ENCODE measurements at regions not wholly inside any gene's neighbourhood (a gene's known extent, or its start where the extent isn't known, plus 50 kb on each side); places are given as distances from the start of the nearest gene placed in this dataset.

DNA sequence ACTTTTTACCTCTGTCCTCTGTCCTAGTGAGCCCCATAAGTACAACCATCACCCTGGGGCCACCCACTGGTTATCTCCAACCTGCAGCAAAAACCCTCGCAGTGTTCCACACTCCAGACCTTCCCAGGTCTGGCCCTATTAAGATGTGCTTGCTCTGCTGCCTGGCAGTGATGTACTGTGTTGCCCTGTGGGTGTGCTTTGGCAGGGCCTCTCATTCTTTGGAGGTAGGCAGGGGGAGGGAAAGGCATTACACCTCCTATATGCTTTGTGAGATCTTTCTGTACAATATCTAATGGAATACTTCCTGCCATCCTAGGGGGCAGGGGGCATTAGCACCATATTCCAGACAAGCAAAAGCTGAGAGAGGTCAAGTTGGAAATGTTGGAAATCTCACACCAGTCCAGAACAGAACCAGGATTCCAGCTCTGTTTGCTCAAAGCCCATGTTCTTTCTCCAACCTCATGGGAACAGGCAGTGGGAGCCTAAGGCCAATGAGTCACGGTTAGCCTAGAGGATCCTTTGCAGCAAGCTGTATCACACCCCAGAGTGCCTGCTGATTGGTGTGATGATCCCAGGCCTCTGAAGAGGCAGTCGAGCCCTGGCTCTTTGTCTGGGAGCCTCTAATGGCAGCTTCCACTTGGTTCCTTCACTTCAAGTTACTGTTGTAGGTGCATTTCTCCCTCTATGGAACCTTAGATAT lies 59.7 kb upstream of the UBL3 start:
- H3K27me3 ChIP-seq: no peaks in the 10 kb centered on the region
- 74 to 78% methylated on average over 3 of the region's 3 CpGs for WGBS, 2 donors
- intact Hi-C loops (cut with DNase I; ENCODE audit: low total_unique reads): no loop called here
- TF ChIP-seq CTCF (IDR thresholded peaks at IDR 0.05) (no peak), POLR2A (IDR thresholded peaks at IDR 0.05) (no peak)
- no peak for DNase-seq
- H3K36me3 ChIP-seq (ENCODE audit: low read depth, missing control alignments): no peaks in the 10 kb centered on the region
- no peaks in the 10 kb centered on the region for H3K4me1 ChIP-seq
- H3K9me3 ChIP-seq: no peaks in the 10 kb centered on the region
- no peak overlapping the region for H3K27ac ChIP-seq
- H3K4me3 ChIP-seq: no peak overlapping the region

- Histone ChIP-seq H3K4me3 (no peak overlapping the region), H3K27me3 (no peaks in the 10 kb centered on the region), H3K4me1 (no peaks in the 10 kb centered on the region), H3K36me3 (ENCODE audit: low read depth, missing control alignments) (no peaks in the 10 kb centered on the region), H3K9me3 (no peaks in the 10 kb centered on the region), H3K27ac (no peak overlapping the region)
- no peak for DNase-seq
- no peak for TF ChIP-seq CTCF (IDR thresholded peaks at IDR 0.05)
- no peak for TF ChIP-seq POLR2A (IDR thresholded peaks at IDR 0.05)
- WGBS, 2 donors: 85 to 86% methylated on average over 11 of the region's 11 CpGs
- intact Hi-C loops (cut with DNase I; ENCODE audit: low total_unique reads): no loop called here
Measured at GRCh38 chr13:29909081-29909730, 58.8 kb upstream of the UBL3 start.

- no peak for DNase-seq
- no peak for TF ChIP-seq CTCF (IDR thresholded peaks at IDR 0.05)
- TF ChIP-seq POLR2A (IDR thresholded peaks at IDR 0.05): no peak
- no peak overlapping the region for H3K27ac ChIP-seq
- no peaks in the 10 kb centered on the region for H3K27me3 ChIP-seq
- no peaks in the 10 kb centered on the region for H3K4me1 ChIP-seq
- 79 to 83% methylated on average over 8 of the region's 8 CpGs for WGBS, 2 donors
- no peak overlapping the region for H3K4me3 ChIP-seq
- no peaks in the 10 kb centered on the region for H3K9me3 ChIP-seq
- intact Hi-C loops (cut with DNase I; ENCODE audit: low total_unique reads): no loop called here
- H3K36me3 ChIP-seq (ENCODE audit: low read depth, missing control alignments): no peaks in the 10 kb centered on the region
Measured at GRCh38 chr13:29908416-29909080, 58.1 kb upstream of the UBL3 start.

GRCh38 chr13:29907670-29908069 lies 57.3 kb upstream of the UBL3 start:
- DNase-seq: no peak
- Histone ChIP-seq H3K27me3 (no peaks in the 10 kb centered on the region), H3K4me1 (no peaks in the 10 kb centered on the region), H3K36me3 (ENCODE audit: low read depth, missing control alignments) (no peaks in the 10 kb centered on the region), H3K9me3 (no peaks in the 10 kb centered on the region), H3K4me3 (no peak overlapping the region), H3K27ac (no peak overlapping the region)
- no peak for TF ChIP-seq POLR2A (IDR thresholded peaks at IDR 0.05)
- no peak for TF ChIP-seq CTCF (IDR thresholded peaks at IDR 0.05)
- intact Hi-C loops (cut with DNase I; ENCODE audit: low total_unique reads): no loop called here
- 95 to 97% methylated on average over 8 of the region's 8 CpGs for WGBS, 2 donors
